ENCODE measurements at regions not wholly inside any gene's neighbourhood (a gene's known extent, or its start where the extent isn't known, plus 50 kb on each side); places are given as distances from the start of the nearest gene placed in this dataset.
A peak's percentile ranks its signal among the peaks of the same experiment; 100 is the strongest.

DNA sequence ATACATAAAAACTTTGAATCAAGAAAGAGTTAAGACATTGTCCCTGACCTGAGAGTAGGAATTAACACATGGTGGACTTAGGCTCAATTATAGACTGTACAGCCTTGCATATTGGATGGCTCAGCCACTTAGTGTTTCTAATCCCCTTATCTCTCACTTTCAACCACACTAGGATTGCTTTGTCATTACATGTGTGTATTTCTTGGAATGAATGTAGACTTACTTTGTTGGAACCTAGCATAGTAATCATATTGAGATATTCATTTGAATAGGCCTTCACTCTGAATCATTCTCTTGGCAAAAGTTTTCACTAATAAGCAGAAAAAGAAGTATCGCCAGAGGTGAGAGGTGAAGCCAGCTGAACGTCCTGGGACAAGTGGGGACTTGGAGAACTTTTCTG is 1973.9 kb upstream of the FLRT2 start:
- DNase-seq (ENCODE audit: low read depth) = no peak

DNA sequence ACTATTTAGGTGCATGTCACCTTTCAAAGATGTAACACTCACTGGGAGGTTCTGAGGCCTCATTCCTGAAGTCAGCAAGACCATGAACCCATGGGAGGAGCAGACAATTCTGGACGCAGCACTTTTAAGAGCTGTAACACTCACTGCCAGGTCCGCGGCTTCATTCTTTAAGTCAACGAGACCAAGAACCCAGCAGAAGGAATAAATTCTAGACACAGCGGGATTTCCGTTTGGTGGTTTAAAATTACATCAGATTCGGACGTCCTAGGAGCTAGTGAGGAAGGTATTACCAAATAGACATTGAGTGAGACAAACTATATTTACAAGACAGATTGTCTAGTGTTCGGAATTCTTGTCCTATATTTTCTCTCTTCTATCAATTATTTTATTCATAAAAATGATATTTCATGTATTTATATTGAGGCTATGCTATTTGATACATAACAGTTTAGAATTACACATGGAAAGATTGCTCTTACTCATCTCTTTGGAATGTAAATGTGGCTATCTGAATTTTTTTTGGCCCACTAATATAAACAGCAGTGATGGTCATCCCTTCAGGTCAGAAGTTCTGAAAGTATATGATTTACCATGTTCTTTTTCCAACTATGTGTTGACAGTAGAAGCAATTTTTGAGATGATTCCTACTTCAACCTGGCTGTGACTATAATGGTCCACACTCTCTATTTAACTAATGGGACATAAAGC is 1973.0 kb upstream of the FLRT2 start:
- peak; percentile 63 for DNase-seq (ENCODE audit: low read depth)

DNA sequence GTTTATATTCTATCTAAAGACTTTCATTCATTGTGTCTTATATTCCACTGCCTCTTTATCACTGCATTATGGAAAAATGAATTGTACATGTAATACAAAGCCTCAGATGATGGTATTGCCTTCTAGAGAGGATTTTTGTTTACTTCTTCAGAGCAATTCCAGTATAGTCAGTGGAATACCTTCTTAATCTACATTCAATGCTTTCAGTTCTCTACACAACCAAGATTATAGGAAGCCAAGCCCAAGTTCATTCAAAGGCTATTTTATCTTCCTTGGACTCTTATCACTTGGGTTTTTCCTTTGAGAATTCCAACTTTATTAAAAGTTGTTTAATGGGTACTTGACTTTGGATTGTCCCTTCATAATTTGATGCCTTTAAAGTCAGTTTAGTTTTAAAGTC is 1971.0 kb upstream of the FLRT2 start:
- DNase-seq (ENCODE audit: low read depth) = no peak

DNA sequence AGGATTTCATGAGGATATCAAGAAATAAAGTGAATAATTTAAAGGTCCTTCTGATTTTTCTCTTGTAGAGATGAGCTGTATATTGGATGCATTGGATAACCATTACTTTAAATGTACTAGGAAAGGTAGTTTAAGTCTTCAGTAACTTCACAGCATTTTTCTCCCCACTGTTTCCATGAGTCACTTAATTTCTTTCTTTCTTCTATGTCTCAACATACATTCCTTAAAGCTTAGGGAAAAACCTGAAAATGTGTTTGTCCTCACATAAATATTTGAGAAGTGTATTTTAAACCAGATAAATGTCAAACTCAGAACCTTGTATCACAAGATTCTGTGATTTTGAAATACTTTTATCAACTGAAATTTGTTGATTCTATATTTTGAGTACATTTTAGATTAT is 1970.2 kb upstream of the FLRT2 start:
- DNase-seq (ENCODE audit: low read depth) = peak; percentile 3

DNA sequence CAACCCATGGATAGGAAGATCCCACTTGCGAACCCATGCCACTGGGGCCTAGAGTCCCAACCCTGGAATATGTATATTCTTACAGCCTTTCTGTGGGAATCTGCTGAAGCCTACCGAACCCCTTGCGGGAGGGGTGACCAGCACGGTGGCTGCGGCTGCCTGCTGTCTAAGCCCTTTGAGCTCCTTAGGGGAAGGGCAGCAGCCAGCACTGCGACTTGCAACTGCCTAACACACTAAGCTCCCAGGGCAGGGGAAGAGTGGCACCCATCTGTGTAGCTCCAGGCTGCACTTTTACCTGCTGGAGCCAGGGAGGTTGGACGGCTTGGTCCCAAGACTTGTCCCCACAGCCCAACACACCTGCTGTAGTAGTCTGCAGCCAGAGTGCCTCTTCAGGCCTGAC is 1968.7 kb upstream of the FLRT2 start:
- no peak for DNase-seq (ENCODE audit: low read depth)

DNA sequence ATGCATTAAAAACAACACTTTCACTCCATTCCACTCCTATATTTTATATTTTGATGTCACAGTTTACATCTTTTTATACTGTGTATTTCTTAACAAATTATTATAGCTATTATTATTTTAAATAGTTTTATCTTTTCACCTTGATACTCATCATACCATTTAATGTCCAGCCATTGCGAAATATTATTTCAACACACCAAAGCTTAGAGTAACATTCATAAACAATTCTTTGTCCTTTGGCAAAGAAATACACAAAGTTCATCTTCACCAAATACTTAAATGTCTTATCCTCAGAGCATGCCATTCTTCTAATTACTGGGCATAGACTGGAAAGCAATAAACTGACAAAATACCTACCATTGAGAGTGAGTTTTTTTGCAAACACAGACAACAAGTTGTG is 1963.4 kb upstream of the FLRT2 start:
- no peak for DNase-seq (ENCODE audit: low read depth)

DNA sequence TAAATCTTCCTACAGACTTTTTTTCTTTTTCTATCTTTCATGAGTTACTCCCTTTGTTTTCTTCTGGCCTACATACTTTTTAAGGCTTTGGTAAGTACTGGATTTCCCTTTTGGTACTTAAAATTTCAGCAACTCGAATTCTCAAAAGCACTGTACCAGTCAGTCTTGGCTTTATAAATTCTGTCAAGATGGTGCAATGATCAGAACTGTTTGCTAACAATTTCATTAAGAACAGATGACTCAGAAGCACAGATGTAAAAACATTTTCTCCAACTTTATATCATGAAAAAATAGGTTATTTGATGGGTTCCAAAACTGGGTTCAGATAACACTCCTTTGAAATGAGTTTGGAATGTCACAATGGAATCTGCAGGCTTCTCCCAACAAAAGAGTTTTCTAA is 1961.8 kb upstream of the FLRT2 start:
- no peak for DNase-seq (ENCODE audit: low read depth)

DNA sequence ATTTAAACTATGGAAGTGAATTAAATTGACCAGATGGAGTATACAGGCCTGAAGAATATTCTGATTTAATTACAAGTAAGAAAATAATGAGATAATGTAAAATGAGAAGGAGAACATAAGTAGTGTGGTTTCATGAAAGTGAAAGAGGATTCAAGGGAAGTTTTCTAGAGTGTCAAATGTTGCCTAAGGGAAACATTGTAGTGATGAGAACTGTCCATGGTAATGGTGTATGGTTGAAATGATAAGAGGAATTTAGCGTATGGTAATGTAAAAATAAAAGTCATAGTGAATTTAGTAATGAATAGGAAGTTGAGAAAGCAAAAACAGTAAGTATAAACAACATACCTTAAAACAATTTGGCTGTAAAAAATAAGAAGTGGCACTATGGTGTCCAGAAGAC is 1954.6 kb upstream of the FLRT2 start:
- DNase-seq (ENCODE audit: low read depth) = peak; percentile 5

DNA sequence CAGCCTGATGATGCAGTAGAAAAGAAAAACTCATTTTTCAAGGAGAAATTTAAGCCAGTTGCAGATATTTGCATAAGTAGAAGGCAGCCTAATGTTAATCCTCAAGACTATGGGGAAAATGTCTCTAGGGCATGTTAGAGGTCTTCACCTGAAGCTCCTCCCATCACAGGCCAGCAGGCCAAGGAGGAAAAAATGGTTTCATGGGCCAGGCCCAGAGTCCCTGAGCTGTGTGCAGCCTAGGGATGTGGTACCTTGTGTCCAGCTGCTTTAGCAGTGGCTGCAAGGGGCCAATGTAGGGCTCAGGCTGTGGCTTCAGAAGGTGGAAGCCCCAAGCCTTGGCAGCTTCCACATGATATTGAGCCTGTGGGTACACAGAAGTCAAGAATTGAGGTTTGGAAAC is 1946.7 kb upstream of the FLRT2 start:
- no peak for DNase-seq (ENCODE audit: low read depth)

DNA sequence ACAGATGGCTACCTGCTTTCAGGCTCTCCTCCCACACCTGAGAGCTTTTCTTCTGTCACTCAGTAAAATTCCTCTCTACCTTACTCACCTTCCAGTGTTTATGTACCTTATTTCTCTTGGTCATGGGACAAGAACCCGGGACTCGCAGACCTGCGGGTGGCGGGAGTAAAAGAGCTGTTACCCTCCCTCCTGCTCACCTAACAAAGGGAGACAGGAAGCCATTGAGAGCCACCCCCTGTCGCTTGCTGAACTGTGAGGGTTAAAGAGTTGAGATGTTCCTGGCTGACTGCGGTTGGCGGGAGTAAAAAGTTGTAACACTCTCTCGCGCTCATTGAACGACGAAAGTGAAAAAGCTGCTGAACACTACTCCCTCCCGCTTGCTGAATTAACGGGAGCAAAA is 1935.1 kb upstream of the FLRT2 start:
- no peak for DNase-seq (ENCODE audit: low read depth)

DNA sequence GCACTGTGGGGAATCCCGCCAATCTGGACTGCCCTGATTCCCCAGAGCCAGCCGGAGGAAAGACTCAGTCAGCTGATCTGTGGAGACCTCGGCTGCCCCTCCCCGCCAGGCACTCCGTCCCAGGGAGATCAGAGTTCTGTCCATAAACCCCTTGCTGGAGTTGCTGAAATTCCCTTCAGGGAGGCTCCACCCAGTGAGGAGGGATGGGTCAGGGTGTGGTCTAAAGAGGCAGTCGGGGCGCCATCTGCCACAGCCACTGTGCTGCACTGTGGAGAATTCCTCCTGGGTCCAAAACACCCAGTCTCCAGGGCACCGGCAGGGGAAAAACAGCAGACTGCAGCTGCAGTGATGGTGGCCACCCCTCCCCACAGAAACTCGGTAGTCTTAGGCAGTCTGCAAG is 1922.3 kb upstream of the FLRT2 start:
- DNase-seq (ENCODE audit: low read depth) = peak; percentile 3

DNA sequence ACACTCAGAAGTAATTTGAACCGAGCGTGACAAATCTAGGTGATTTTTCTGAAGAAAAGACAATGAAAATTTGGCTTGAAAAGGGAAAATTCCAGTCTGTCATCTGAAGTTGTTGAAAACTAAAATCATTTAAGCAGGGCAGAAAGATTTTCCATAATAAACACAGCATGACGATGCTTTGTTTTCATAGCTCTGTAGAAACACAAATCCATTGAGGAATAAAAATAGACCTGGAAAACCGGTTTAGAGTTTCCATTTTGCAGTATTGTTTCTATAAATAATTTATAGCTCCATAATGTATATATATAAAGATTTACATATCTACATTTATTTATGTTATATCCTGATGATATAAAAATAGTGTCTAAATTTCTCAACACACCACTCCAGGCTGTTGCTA is 1918.5 kb upstream of the FLRT2 start:
- no peak for DNase-seq (ENCODE audit: low read depth)

DNA sequence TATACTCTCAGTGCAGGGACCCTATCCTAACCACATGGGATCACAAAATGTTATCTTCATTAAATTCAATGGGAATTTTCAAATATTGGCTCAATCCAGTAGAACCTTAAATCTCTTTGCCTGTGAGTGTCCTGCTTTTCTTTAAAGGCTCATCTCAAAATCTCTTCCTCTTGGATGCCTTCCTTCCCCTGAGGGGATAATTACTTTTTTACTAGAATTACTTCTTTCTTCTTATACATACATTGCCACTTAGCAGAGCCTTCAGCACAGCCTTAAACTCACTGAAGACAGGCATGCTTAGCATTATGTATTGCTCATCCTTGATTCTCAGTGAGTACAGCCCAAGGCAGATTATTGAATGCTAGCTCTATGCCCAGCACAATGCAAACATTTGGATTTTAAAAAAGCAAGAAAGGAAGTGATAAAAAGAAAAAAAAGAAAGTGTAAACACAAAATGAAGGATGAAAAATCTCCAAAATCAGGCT is 1918.0 kb upstream of the FLRT2 start:
- DNase-seq (ENCODE audit: low read depth) = peak; percentile 4

DNA sequence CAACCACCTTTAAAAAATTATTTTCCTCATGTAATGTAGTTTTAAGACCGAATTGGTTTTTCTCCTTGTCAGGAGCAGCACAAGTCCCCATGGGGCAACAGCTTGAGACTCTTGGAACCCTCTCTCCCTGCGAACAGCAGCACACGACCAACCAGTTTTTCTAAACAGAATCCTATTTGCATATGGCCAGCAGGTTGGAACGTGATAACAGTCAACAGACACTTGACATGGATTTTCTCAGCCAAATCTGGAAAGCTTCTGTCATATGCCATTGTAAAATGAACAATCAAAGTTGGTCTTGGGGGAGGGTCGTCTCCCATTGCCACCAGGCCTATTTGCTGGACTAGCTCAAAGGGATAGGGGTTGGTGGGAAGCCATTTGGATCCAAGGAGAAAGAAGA is 1915.0 kb upstream of the FLRT2 start:
- DNase-seq (ENCODE audit: low read depth) = no peak

DNA sequence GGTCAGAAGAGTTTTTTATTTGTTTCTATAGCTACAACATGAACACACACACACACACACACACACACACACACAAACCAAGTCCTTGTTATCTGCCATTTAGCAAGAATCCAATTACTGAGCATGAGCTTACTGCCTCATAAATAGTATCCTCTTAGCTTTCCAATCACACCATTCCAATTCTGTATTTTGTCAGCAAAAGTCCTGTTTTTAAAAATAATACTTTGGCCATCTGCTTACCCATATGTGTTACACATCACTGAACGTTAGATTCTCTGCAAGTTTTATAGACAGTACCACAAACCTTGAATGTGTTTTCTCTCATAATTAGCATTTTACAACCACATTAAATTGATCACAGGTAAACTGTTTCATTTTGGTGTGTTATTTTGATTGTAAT is 1905.4 kb upstream of the FLRT2 start:
- DNase-seq (ENCODE audit: low read depth) = no peak

DNA sequence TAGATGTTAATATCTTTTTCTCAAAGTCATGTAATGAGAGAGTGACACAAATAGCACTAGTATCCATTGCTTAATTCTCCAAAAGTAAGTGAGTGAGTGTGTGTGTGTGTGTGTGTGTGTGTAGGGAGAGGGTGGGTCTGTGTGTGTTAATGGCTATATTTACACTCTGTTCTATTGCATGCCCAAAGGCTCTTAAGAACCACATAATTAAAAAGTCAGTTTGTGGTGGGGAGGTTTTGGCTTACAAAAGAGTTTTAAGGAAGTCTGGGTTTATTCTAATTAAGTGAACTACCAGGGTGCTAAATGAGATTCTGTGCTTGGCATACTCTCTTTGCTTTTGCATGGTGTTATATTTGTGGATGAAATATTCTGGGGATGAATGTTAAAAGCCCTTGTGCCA is 1897.6 kb upstream of the FLRT2 start:
- no peak for DNase-seq (ENCODE audit: low read depth)

DNA sequence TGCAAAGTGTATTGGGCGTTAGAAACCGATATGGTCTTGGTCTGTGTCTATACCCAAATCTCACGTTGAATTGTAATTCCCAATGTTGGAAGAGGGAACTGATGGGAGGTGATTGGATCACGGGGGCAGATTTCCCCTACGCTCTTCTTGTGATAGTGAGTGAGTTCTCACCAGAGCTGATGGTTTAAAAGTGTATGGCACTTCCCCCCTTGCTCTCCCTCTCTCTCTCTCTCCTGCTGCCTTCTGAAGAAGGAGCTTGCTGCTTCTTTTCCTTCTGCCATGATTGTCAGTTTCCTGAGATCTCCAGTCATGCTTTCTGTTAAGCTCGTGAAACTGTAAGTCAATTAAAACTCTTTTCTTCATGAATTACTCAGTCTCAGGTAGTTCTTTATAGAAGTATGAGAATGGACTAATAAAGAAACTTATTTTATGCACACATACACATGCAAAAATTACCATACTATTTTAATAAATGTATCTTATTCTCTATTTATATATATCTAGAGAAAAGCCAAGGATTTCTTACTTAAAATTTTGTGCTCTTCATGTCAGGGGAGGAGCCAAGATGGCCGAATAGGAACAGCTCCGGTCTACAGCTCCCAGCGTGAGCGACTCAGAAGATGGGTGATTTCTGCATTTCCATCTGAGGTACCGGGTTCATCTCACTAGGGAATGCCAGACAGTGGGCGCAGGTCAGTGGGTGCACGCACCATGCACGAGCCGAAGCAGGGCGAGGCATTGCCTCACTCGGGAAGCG is 1891.0 kb upstream of the FLRT2 start:
- DNase-seq (ENCODE audit: low read depth) = peak; percentile 7

DNA sequence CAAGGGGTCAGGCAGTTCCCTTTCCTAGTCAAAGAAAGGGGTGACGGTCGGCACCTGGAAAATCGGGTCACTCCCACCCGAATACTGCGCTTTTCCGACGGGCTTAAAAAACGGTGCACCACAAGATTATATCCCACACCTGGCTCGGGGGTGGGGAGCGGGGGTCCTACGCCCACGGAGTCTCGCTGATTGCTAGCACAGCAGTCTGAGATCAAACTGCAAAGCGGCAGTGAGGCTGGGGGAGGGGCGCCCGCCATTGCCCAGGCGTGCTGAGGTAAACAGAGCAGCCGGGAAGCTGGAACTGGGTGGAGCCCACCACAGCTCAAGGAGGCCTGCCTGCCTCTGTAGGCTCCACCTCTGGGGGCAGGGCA is 1890.5 kb upstream of the FLRT2 start:
- peak; percentile 21 for DNase-seq (ENCODE audit: low read depth)

DNA sequence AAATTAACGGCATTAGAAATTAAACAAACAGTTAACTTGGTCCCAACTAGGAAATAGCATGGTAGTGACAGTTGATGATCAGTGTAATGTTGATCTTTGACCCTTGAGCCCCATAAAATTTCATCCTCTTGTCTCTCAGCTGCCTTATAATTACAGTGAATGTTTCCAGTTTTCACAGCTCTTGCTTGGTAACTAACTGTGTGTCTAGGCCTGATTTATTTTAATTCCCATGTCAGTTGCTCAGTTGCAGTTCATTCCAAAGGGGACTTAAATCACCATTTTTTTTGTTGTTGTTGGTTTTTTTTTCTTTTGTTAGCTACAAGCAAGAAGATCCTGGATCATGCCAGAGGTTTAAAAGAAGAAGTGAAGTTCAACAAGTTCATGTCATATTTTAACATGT is 1883.7 kb upstream of the FLRT2 start:
- no peak for DNase-seq (ENCODE audit: low read depth)

DNA sequence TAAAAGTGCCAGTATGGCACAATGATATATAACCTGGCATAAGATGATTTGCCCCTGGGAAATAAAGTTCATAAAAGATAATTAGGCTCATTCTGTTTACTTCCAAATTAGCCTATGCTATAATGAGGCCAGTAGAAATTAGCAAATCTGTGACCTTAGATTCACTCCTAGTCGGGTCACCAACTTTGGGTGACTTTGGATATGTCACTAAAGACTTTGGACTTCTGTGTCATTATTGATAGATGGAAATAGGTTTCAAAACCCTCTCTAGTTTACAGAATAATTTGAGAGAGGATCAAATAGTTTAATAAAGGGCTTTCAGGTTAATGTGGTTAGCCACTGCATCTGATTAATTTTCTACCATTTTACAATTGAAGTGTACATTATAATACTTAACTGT is 1869.3 kb upstream of the FLRT2 start:
- DNase-seq (ENCODE audit: low read depth) = no peak

DNA sequence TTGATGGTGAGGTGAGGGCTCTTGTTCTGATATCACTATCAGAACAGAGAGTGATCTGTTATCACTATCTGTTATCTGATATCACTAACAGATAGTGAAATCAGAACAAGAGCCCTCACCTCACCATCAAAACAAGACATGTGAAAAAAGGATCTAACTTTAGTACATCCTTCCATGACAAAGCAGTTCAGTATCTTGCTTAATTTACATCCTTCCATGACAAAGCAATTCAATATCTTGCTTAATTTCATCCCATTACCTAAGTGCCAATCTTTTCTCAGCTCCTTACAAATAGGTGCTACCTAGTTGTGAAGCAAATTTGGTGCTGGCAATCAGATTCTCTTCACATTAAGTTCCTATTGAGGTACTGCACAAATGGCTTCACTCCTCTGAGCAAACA is 1865.6 kb upstream of the FLRT2 start:
- DNase-seq (ENCODE audit: low read depth) = no peak

DNA sequence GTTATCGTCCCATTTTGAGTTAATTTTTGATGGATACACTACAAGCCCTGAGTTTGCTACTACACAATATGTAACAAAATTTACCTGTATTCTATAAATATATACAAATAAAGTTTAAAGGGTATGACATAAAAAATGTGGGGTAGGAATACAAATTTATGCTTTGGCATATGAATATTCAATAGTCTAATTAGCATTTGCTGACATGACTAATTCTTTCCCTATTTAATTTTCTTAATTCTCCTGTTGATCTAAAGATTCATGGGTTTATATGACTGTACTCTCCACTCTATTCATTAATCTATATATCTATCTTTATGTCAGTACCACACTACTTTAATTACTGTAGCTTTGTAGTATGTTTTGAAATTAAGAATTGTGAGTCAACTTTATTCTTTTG is 1840.7 kb upstream of the FLRT2 start:
- DNase-seq (ENCODE audit: low read depth) = no peak

DNA sequence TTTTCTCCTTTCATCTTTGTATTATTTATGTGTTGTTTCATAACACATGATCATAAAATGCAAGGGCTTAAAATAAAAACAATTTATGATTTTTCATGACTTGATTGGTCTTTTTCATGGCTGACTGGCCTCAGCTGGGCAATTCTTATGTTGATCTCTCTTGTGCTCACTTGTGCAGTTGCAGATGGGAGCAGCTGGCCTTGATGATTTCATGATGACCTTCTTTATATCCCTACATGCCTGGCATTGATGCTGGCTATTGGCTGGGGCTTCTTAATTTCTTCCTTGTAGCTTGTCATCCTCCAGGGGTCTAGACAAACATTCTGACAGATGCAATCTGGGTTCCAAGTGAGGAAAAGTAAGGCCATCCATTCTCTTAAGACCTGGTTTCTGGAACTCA is 1832.8 kb upstream of the FLRT2 start:
- no peak for DNase-seq (ENCODE audit: low read depth)

DNA sequence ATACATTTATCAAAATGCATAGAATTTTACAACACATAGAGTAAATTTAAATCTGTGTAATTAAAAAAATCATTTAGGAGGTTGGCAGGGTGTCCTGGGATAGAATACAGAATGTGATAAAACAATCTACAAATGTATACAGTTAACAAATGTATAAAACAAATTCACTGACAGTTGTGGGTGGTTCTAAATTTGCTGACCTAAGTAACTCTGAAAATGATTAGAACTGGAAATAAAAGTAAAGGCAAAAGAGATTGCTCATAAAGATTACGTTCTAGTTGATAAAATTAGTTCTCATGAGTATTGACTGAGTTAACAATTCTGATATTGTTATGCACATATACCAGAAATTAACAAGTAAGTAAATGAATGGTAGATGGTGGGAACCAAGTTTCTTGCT is 1827.3 kb upstream of the FLRT2 start:
- DNase-seq (ENCODE audit: low read depth) = no peak

Measured in RPMI7951 (cell line).